ENCODE measurements at regions not wholly inside any gene's neighbourhood (a gene's known extent, or its start where the extent isn't known, plus 50 kb on each side); places are given as distances from the start of the nearest gene placed in this dataset.

- H4K20me1 ChIP-seq (ENCODE audit: insufficient read depth) = no peaks in the 10 kb centered on the region
- no peaks in the 10 kb centered on the region for H3K36me3 ChIP-seq (ENCODE audit: low read depth)
- no peaks in the 10 kb centered on the region for H3K79me2 ChIP-seq (ENCODE audit: low read depth)
- no peak for TF ChIP-seq EZH2 (IDR thresholded peaks at IDR 0.05; ENCODE audit: low read depth)
- no peak for TF ChIP-seq CTCF (conservative IDR thresholded peaks at IDR 0.05)
- no peaks in the 10 kb centered on the region for H3K9me3 ChIP-seq (ENCODE audit: insufficient read depth, low read depth)
- no TSS peak for BruUV-seq (replicated peaks)
- no peak for DNase-seq
- no peak overlapping the region for H3K27ac ChIP-seq
- no peaks in the 10 kb centered on the region for H3K4me1 ChIP-seq (replicated peaks; ENCODE audit: insufficient read depth)
- intact Hi-C loops (cut with micrococcal nuclease; ENCODE audit: unreplicated experiment) = no loop called here
- no peaks in the 10 kb centered on the region for H3K27me3 ChIP-seq (ENCODE audit: insufficient read depth, low read depth)
- H3K9me2 ChIP-seq (ENCODE audit: insufficient read depth) = no peaks in the 10 kb centered on the region
- no peak overlapping the region for H3K4me2 ChIP-seq
- ChIA-PET POLR2A (ENCODE audit: unreplicated experiment) (no interaction called here), CTCF (no interaction called here)
- H2AFZ ChIP-seq = no peak overlapping the region
- no peaks in the 10 kb centered on the region for H3F3A ChIP-seq (ENCODE audit: insufficient read depth, low read depth)
- H3K4me3 ChIP-seq = no peak overlapping the region
Observed at GRCh38 chr3:59425942-59426341, 376.1 kb upstream of the CFAP20DC start.

- BruUV-seq (replicated peaks) = no TSS peak
- H3K9me3 ChIP-seq (ENCODE audit: insufficient read depth, low read depth) = no peaks in the 10 kb centered on the region
- ChIA-PET POLR2A (ENCODE audit: unreplicated experiment) (no interaction called here), CTCF (no interaction called here)
- H3K4me2 ChIP-seq = no peak overlapping the region
- H3K36me3 ChIP-seq (ENCODE audit: low read depth) = no peaks in the 10 kb centered on the region
- TF ChIP-seq EZH2 (IDR thresholded peaks at IDR 0.05; ENCODE audit: low read depth) (no peak), CTCF (conservative IDR thresholded peaks at IDR 0.05) (no peak)
- no peaks in the 10 kb centered on the region for H3F3A ChIP-seq (ENCODE audit: insufficient read depth, low read depth)
- DNase-seq = no peak
- no peaks in the 10 kb centered on the region for H3K9me2 ChIP-seq (ENCODE audit: insufficient read depth)
- no peaks in the 10 kb centered on the region for H4K20me1 ChIP-seq (ENCODE audit: insufficient read depth)
- no peaks in the 10 kb centered on the region for H3K4me1 ChIP-seq (replicated peaks; ENCODE audit: insufficient read depth)
- no peaks in the 10 kb centered on the region for H3K79me2 ChIP-seq (ENCODE audit: low read depth)
- H3K27ac ChIP-seq = no peak overlapping the region
- intact Hi-C loops (cut with micrococcal nuclease; ENCODE audit: unreplicated experiment) = no loop called here
- H2AFZ ChIP-seq = no peak overlapping the region
- H3K27me3 ChIP-seq (ENCODE audit: insufficient read depth, low read depth) = no peaks in the 10 kb centered on the region
- no peak overlapping the region for H3K4me3 ChIP-seq
Observed at GRCh38 chr3:59425371-59425770, 375.5 kb upstream of the CFAP20DC start.

- Histone ChIP-seq H2AFZ (no peak overlapping the region), H3K4me1 (replicated peaks; ENCODE audit: insufficient read depth) (no peaks in the 10 kb centered on the region), H4K20me1 (ENCODE audit: insufficient read depth) (no peaks in the 10 kb centered on the region), H3K4me3 (no peak overlapping the region), H3K27me3 (ENCODE audit: insufficient read depth, low read depth) (no peaks in the 10 kb centered on the region), H3K27ac (no peak overlapping the region), H3K9me3 (ENCODE audit: insufficient read depth, low read depth) (no peaks in the 10 kb centered on the region), H3K9me2 (ENCODE audit: insufficient read depth) (no peaks in the 10 kb centered on the region; the same call in 1 of the 2 replicates), H3F3A (ENCODE audit: insufficient read depth, low read depth) (no peaks in the 10 kb centered on the region), H3K79me2 (ENCODE audit: low read depth) (no peaks in the 10 kb centered on the region), H3K36me3 (ENCODE audit: low read depth) (no peaks in the 10 kb centered on the region), H3K4me2 (no peak overlapping the region)
- TF ChIP-seq EZH2 (IDR thresholded peaks at IDR 0.05; ENCODE audit: low read depth) = no peak
- TF ChIP-seq CTCF (conservative IDR thresholded peaks at IDR 0.05) = no peak
- BruUV-seq (replicated peaks) = no TSS peak
- intact Hi-C loops (cut with micrococcal nuclease; ENCODE audit: unreplicated experiment) = no loop called here
- ChIA-PET POLR2A (ENCODE audit: unreplicated experiment) (no interaction called here), CTCF (no interaction called here)
- DNase-seq = no peak
Observed at GRCh38 chr3:59424268-59425010, 374.6 kb upstream of the CFAP20DC start.

Data from PC-9 (cell line).